ENCODE measurements at regions not wholly inside any gene's neighbourhood (a gene's known extent, or its start where the extent isn't known, plus 50 kb on each side); places are given as distances from the start of the nearest gene placed in this dataset.

DNA sequence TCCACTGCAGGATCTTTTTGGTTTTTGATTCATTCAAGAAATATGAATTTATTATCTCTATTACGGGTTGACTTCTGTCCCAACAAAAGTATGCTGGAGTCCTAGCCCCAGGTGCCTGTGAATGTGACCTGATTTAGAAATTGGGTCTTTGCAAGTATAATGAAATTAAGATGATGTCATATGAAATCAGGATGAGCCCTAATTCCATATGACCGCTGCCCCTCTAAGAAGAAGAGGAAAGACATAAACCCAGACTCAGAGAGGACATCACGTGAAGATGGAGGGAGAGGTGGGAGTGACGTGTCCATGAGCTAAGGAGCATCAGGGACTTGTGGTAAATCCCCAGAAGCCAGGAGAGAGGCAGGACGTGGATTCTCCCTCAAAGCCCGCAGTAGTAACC, 287.1 kb downstream of the LPIN1 start:
- DNase-seq: no peak

DNA sequence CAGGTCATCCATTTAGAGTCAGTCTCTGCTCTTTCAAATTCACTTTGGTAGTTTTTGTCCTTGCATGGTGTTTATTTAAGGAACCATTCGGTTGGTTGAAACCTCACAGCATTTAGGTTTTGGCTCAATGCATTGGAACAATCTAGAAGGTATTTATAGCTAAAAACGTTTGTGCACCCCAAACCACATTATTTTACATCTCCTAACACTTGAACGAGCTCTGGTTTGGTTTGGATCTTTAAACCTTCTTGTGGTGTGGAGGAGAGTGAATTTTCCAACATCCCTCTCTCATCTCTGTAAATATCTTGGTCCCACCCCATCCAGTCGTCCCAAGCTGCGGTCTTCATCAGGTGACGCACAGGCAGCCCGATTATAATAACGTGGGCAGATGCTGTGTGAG, 287.9 kb downstream of the LPIN1 start:
- no peak for DNase-seq

DNA sequence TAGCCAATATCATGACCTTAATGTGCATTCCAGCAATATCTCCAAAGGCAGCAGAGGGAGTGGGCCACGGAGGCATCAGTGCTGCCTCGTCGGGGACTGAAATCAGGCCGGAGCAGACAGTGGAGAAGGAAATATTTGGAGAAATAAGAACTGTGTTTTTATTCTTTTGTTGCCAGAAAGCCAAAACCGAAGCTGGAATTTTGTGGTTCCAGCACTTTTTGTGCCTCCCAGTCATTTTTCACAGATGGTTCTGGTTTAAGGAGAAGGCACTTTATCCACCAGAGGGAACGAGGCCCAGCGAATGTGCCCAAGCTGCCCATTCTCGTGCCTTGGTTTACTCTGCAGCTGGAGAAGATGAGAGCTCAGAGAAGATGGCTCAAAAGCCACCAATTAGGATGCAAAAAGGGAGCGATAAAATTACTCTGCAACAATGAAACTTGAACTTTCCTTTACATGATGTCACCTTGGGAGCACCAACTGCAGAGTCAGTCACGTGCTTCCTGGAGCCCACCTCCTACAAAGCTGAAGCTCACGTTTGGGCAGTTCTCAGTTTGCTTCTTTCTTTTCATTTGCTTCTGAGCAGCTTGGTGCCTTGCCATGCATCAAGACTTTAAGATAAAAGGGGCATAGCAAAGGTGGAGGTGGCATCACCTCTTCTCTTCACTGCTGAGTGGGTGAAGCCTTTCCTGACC, 288.7 kb downstream of the LPIN1 start:
- DNase-seq: no peak

DNA sequence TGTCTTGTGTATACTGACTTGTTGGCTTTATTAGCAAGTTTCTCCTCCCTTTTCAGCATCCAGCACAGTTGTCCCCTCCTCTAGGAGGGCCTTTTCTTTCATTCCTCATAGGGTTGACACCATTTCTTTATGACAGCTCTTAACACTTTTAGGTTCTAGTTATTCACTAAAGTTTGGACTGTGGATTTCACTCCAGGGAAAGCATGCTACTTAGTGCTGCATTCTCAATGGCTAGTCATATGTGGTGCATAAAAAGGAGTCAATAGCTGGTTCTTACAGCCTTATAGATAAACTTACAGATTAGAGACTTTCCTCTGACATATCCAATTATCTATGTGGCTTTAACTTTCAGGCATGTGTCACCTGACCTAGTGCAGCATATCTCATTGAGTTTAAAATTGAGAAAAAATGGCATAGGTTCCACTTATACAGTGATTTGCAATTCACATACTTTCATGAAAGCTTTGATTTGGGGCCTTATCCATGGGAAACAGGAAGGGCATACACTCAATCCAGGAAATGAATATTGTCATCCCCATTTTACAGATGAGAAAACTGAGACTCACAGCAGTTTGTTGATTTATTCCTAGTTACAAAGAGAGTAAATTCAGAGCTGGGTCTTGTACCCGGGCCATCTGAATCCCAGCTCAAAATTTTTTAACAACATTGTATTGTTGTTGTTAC, 289.7 kb downstream of the LPIN1 start:
- DNase-seq: no peak

DNA sequence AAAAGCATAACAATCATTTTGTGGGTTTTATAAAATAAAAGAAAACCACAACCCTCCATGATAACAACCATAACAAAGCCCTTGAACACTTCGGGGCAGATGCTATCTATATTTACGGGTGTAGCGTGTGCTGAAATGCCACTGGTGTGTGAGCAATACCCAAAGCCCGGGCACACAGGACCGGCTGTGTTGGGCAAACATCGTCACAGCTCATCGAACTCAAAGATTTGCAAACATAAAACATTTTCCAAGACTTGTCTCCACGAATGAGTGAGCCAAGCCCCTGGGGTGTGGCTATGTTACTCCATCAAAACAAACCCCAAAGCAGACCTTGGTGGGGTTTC, 290.2 kb downstream of the LPIN1 start:
- no peak for DNase-seq

DNA sequence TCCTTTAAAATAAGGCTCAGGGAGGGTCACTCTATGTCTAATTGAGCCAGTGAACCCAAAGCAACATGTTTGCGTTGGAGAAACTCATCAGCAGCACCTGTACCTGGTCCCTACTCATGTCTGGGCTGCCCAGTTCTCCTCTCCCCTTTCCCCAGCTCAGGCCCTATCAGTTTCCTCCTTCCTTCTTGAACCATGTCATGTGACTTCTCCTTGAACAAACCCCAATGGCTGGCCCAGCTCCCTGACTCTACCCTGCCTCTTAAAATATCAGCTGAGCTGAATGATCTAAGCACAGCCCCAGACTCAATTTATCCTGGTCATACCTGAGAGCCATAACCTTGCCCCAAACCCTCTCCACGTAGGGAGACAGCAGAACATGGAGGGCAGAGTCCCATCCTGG, 290.9 kb downstream of the LPIN1 start:
- no peak for DNase-seq

DNA sequence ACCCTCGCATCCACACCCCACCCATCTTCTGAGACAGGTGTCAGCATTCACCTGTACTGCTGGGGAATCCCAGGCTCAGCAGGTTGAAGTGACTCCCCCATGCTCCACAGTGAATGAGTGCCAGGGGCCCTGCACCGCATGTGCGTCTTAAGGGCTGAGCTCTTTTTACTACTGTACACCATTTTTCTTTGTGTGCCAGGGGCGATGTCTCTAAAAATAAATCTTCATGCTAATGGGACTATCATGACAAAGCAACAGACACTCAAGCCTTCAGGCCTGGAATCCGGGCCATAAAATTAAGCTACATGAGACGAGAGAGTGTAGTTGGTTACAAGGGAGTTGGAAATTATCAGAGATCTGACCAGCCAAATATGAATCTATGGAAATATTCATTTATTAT, 294.8 kb downstream of the LPIN1 start:
- no peak for DNase-seq

DNA sequence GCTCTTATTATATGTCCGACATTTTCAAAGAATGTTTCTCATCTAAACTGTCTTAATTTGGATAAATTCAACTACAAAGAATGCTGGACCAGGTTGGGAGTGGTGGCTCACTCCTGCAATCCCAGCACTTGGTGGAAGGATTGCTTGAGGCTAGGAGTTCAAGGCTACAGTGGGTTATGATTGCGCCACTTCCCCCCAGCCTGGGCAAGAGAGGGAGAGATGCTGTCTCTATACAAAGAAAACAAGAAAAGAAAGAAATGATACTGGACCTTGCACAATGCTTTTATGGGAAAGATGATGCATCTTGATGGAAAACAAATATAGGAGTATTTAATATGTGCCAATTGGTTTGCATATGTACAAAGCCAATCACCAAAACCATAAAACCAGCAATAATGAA, 296.7 kb downstream of the LPIN1 start:
- no peak for DNase-seq

DNA sequence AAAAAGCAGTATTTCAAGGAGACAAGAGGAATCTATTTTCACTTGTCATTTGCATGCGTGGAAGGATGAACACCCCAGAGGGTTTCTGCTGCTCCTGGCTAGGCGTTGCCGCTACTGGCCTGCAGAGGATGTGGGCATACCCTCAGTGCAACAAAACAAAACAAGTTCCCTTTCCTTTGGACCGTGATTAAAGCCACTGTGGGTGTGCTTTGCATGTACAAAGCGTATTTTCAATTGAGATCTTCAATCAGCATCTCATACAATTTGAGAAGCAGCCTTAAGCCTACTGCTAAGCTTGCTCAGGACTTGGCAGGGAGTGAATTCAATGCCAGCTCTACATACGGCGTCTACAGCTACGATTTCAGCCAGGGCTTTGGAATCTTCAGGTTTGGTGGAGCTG, 298.4 kb downstream of the LPIN1 start:
- no peak for DNase-seq

DNA sequence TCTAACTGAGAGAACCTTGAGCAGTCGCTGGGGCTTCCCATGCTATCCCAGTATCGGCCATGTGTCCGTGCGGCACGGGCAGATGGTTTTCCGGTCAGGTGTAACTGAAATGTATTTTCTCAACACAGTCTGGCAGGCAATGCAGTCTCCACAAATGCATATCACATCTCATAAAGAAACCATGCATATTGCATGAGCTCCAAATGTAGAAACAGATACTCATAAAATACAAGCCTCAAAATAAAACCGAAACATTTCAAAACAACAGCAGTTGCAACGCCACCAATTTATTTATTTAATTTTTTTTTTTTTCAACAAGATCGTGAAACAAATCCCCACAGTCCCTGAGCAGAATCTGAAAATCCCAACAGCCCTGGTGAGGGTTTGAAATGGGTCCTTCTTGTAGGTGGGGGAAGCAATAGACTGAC, 299.4 kb downstream of the LPIN1 start:
- no peak for DNase-seq

DNA sequence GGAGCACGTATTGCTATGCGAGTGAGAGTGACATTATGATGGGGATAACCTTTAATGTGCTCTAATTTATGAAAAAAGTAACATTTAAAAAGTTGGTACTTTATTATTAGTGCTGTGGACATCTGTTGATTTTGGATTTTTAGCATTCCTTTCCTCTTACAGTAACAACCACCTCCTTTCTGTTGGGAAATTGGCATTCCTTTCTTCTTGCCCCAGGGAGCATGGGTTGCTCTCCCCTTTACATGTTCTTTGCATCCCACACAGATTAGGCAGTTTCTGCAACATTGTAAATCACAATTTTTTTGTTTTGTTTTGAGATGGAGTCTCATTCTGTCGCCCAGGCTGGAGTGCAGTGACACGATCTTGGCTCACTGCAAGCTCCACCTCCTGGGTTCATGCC, 300.2 kb downstream of the LPIN1 start:
- DNase-seq: no peak

DNA sequence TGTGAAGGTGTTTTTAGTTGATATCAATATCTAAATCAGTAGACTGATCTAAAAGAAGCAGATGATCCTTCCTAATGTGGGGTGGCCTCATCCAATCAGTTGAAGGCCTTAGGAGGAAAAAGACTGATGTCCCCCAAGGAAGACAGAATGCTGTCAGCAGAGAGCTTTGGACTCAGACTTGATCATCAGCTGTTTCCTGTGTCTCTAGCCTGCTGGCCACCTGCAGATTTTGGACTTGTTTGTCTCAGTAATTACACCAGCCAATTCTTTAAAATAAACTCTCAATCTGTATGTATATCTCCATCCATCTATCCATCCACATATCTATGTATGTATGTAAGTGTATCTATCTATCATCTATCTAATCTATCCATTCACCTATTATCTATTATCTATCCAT, 301.3 kb downstream of the LPIN1 start:
- DNase-seq: no peak

DNA sequence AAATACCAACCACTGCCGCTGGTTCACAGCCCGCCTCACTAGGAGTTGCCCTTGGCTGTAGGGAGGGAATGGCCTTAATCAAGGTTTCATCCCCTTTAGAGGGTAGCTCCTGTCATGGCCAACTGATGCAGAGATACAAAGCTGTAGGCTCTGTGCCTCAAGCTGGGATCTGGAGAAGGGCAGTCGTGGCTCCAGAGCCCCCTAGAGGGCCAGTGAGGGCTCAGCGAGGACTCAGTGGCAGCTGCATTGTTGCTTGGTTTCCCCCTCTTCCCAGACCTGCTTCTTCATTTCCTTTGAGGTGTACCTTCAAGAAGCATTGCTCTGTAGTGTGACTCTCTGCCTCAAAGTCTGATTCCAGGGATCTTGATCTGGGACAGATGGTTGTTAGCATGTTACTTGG, 302.1 kb downstream of the LPIN1 start:
- no peak for DNase-seq

DNA sequence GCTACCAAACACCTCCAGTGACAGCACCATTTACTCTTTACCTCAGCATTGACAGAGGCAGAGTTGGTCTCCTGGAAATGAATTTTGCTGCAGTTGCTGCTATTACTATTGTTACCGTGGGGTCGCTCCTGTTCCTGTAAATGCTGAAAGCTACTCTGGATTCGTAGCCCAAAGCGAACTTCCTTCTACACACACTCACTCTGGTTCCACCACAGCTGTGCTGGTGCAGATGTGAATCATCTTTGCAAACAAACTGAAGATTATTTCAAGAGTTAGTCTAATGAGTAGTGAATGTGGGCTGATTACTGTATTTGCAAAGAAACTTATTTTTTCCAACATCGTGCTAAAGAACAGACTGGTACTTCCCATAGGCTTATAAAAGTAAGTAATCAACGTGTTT, 304.0 kb downstream of the LPIN1 start:
- peak; percentile 12 for DNase-seq

DNA sequence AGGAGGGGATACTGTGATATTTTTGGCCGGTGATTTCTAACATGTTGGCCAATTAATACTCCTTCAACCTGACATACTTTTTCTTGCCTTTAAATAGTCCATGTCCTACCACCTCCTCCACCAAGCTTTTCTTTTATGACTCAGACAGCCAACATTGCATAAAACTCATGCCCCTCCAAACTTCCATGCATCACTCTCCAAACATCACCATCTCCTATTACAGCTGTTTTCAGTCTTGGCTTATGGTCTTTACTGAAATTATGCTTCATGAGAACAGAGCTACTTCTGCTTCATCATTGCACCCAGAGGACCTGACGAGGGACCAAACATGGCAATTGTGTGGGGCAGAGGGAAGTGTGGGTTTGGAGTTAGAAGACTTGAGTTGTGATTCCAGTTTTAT, 305.4 kb downstream of the LPIN1 start:
- DNase-seq: no peak

DNA sequence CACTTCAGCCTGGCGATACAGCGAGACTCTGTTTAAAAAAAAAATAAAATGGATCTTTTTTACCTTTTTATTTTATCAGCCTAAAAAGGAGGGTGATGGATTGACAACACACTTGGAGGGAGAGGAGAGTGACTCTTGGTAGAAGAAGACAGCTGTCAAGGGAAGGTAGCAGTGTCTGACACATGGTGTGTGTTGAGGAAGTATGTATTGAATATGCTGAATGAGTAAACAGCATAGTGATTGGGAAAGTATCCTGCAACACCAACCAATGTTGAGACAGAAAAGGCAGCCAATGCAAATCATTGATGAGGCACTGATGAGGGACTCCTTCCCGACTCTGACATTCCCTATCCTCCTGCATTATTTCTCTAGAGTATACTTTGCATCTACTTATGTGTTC, 306.4 kb downstream of the LPIN1 start:
- DNase-seq: no peak

DNA sequence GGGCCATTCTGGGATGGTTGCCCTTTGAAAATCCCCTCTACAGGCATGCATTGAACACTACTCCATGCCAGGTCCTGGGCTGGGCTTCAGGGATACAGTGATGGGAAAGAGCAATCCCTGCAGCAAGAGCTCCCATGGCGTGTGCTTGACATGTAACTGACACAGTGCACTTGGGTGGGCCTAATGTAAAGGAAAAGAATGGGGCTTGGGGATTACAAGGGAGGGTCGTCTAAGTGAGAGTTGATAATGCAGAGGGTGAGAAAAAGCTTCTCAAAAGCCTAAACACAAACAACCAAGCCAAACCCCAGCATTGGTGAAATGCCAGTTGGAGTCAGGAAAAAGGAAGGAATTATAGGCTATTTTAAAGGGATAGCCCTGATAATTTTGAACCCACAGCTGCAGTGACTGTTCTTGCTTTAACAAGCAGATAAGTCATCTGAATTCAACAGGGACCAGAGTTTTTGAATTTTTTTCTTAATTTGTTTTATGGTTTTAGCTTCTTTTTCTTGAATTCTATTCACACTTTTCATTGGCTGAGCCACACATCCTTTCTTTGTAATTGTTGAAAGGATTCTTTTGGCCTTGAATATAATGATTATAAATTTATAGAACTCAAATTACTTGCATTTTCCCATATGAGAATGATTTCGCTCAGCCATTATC, 308.7 kb downstream of the LPIN1 start:
- DNase-seq: no peak

DNA sequence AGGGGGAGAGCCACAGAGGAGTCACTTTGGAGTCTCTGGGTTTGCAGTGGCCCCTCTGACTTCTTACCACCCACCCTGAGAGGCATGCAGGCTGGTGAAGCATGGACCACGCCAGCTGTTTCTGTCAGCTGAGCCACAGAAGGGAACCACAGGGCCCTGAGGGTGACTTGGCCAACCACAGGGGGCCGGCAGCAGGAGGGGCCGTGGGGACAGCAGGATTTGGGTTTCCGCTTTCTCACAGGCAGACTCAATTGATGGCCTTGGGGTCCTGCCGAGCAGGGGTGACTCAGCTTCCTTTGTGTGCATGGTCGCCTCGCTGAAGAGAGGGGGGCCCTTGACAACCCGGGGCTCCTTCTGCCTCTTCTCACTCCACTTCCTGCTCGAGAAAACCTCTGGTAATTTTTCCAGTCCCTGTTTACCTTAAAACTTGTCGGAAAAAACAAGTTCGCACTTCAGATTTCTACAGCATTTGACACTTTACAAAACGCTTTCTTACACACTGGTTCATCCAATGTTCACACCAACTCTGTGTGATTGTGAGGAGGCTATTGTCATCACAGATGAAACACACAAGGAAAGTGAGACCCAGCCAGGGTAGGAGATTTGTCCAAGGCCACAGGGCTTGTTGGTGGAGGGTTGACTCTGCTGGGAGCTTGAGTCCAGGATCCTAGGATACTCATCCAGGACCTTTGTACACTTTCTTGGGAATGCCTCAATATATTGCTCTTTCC, 311.2 kb downstream of the LPIN1 start:
- DNase-seq: no peak

DNA sequence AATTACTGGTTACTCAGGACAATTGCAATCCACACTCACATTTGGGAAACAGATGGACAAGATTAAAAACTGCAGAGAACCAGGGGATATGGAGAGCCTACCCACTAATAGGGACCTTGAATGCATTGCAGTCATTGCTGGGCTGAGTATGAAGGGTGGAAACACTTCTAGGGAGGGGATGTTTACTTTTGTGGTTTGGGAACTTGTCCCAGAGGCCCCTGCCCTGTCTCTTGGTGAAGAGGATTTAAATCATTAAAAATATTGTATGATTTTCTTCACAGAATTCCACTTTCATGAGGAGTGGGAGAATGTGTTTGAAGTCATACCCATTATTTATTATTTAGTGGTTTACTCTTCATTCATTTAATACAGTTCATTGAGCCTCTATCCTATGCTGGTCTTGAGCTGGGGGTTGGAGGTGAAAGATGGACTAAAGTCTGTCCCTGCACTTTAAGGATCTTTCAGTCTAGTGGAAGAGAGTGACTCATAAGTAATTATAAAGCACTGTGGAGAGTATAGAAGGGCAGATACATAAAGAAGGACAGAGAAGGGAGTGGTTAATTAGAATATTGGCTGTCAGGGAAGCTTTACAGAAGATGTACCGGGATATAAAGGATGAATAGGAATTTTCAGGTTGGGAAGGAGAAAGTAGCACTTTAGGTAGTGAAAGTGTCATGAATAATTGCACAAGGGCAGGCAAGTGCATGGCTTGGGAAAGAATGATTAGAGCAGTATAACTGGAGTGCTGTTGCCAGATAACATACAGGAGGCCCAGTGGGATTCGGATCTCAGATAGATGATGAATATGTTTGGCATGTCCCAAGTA, 313.4 kb downstream of the LPIN1 start:
- no peak for DNase-seq

DNA sequence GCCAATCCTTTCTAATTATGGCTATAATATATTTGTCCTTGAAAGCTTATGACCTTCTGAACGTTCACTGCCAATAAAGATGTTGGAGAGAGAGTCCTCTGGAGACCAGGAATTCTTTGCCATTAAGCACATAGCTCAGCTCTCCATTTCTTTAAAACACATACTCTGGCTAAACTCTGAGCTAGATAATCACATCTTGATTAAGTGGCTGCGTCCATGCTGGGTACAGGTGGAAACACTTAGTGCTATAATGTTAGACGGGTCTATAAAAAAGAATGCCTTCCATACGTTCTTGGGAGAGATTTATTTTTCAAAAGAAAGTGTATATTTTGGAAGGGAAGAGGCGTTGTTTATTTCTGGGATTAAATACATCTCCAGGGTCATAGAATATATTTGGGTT, 314.5 kb downstream of the LPIN1 start:
- DNase-seq: no peak

DNA sequence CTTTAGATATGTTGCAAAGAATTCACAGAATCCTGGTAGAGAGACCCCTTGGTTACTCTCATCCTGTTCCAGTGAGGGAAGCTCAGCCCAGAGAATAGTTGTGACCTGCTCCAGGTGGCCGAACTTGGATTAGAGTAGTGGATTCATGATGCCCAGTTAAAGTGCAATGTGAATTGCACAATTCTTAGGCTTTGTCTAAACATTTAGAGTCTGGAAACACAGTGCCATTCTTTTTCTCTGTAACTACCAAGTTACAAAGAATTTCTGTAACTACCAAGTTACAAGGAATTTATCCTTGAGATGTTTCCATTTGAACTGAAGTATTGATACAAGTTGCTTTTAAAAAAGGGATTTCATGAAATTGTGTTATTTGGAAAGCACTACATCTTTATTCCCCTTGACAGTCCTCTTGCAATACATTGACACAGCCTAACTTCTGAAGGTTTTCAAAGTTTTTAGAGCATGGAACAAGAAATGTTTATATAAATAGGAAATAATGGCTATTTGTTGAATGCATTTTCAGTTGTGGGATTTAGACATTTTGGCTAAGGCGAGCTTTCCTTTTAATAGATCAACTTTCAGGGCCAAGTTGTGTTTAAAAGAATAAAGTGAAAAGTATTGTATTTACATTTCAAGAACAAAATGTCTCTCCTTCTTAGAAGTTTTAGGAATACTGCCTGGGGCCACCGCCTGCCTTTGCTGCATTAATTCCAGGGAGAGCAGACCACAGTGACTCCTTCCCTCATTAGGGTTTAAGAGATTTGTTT, 315.0 kb downstream of the LPIN1 start:
- no peak for DNase-seq

DNA sequence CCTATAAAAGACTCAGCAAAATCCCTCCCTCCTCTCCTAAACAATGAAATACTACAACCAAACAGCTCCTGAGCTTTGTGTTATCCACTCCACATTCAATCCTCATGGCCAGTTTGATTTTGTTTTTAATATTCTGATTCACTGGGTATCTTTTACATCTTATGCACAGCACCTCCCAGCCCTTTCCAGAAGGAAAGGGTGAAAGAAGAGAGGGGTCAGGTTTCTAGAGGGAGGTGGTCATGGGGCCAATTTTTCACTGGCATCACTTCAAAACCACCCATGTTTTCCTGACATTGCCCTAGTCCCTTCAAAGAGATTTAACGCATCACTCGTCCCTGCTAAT, 315.6 kb downstream of the LPIN1 start:
- no peak for DNase-seq

Measured in NCI-H748 treated with DMSO at 0.1 percent for 48 hours (cell line).